CD4-positive, alpha-beta T cell treated with Interleukin-4 for 1 hour (primary cell): ENCODE measurements at regions not wholly inside any gene's neighbourhood (a gene's known extent, or its start where the extent isn't known, plus 50 kb on each side); places are given as distances from the start of the nearest gene placed in this dataset.
"Not testable (repeated sequence)": the region's sequence is repeated elsewhere in the genome, so short reads cannot be mapped to it uniquely, and the experiment has no call there.

Source experiments
- DNase-seq, 2 donors: peaks; one replicate each; pipeline ENCODE4 v3.0.0-alpha.2; 2020 to 2022

DNA sequence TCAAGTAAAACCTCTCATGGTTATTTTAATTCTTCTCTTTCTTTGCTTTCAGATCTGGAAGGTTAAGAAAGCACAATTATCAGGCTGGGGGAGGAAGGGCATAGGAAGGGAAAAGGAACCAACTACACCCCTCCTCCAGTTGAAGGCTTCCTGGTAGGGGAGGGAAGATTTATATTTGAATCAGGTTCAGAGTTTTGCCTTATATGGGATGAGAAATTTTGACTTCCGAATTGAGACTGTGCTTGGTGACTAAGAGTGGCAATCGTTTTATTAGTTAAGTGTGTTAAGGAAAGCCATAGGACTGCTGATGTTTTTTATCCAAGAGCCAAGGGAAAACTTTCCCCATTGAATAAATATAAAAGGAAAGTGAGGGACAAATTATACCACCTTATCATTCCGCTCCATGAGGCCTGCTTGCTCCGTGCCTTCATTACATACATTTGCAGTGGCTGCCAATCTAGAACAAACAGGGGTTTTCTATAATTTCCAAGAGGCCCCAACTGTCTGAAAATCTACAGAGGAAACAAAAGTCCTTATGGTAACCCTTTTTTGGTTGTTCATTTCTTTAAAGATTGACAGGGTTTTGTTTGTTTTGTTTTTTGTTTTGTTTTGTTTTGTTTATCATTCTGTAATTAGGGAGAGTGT, 115.7 kb upstream of the EPB41L4A start:
- DNase-seq = no peak

DNA sequence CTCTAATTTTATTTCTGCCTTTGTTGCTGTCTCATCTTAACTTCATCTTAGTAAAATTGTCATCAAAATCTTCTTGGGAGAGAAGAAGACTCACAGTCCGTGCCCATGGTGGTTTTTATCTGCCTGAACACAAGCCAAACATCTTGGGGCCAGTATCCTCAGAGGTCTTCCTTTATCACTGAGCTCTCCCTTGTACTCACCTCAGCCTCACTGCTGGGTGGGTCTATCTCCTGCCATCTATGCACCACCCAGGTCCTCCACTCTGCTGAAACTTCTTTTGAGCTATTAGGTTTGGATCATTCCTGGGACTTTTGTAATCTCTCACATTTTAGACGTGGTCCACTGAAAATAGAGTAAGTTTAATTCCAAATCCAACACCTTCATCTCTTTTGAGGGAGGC, 116.3 kb upstream of the EPB41L4A start:
- no peak for DNase-seq

DNA sequence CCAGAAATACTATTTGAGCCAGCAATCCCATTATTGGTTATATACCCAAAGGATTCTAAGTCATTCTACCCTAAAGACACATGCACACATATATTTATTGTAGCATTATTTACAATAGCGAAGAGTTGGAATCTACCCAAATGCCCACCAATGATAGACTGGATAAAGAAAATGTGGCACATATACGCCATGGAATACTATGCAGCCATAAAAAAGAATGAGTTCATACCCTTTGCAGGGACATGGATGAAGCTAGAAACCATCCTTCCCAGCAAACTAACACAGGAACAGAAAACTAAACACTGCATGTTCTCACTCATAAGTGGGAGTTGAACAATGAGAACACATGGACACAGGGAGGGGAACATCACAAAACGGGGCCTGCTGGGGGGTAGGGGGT, 125.5 kb upstream of the EPB41L4A start:
- not testable (repeated sequence) for DNase-seq

DNA sequence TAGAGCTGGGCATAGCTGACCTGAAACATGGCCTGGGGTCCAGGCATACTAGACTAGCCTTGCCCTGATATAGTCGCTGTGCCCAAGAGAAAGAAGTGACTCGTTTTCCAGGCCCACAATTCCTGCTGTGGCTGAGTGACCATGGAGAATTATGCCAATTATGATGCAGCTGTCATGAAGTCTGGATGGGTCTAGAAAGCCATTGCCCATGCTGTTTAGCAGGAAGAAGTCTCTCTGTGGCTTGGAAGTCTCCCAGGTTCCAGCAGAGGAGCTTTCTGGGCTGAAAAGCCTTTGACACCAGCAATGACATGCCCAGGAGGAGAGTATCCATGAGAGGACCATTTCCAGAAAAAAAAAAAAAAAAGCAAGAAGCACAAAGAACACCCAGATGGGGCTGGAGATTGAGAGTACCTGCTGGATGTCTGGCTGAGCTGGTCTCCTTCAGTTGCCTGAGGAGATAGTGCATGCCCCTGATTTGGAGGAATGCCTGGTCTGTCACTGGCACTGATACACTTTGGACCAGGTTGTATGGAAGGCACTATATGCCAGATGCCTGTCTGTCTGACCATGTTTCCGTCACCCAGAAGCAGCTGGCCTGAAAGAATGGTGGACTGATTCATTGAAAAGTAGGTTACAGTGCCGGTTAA, 128.0 kb upstream of the EPB41L4A start:
- DNase-seq = no peak

DNA sequence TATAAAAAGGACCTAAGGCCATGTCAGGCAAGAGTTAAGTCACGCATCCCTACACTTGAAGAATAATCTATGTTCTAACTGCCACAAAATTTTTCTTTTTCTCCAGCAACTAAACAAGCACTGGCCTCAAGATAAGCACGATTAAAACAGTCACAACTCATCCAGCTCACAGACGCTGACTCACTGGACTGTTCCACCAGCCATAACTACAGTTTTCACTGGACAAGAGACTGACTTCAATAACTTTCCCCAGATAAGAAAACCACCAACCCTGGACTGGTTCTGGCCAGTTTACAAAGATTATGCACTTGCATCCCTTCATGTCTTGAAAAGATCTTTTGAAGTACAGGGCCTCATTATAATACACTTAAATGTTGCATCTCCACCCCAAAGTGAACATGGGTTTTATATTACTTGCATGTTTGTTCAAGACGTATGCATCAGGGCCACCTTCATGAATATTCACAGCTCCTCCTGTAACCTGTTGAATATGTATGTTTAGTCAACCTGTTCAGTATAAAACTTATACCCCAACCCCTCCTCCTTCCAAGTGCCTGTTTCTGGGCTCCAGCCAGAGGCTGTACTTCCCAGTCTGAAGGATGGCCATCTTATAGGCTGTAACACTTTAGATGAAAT, 129.3 kb upstream of the EPB41L4A start:
- DNase-seq = no peak

DNA sequence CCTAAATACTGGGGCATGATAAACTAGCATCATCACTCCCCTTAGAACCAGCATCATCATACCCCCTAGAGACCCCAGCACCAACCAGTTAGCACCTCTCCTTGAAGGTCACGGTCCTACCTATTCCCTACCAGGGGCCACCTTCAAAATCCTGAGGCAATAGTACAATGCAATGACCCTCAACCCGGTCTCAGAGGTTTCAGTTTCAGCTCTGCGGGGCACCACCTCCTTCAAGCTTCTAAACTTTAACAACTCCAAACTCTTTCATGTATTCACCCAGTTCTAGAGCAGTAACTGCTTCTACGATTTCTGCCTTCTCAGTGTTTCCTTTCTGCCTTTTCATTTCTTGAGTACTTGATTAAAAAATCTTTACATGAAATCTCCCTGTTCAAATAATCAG, 130.1 kb upstream of the EPB41L4A start:
- no peak for DNase-seq

DNA sequence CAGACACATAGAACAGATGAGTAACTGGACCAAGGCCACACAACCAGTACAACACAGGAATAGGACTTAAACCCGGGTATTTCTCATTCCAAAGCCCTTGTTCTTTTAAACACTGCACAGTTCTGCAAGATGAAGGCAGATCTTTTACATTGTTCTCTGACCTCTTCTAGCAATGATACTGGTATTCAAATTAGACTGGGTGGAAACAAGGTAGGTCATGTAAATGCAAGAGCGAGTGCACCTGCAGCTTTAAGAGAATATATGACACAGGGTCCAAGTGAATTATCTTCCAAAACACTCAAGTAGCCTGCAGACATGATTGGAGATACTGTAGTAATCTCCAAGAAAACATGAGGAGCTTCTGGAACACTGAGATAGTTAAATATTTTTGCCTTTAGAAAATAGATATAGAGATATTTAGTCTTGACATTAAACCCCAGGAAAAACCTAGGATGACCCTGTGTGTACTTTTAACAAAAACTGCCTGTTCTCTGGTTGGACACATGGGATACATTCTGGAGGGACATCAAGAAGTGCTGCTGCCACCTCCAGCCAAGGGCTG, 130.6 kb upstream of the EPB41L4A start:
- no peak for DNase-seq

DNA sequence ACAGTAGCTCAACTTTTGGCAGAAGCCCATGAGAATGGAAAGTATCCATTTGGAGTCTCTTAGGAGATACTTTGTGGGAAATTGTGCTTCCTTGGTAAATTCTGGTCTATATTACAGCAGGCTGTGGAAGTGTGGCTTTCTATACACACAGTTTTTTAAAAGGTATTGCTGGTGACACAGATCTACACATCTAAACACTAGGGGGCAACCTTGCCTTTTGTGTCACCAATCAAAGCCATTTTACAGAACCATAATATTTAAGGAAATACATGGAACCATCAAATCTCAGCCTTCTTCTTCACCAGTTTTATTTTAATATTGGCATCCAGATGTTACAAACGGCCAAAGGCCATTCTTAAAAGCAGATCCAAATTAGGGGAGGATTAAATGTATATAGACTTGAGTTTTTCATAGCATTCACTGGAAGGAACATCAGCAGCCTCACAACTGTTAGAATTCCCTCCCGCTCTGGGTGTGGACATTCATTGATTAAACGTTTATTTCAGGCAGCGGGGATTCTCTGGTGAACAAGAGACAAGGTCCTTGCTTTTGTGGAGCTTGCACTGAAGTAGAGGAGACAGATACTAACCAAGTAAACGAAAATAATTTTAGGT, 132.4 kb upstream of the EPB41L4A start:
- DNase-seq = peak; percentile 34 to 69

DNA sequence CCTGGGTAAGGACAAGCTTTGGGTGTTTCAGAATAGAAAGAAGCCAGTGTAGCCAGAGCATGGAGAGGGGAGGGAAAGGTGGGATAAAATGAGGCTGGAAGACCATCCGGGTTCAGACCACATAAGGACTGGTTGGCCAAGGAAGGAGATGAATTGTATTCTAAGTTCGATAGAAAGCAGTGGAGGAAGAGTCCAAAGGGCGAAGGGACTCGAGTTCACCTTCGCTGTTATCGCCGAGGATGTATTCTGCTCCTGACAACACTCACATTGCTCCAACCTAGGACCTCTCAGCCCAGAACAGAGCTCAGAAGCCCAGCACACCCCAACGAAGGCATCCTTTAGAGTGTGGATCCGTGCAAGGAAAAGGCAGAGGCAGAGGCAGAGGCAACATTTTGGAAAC, 133.1 kb upstream of the EPB41L4A start:
- DNase-seq = no peak

DNA sequence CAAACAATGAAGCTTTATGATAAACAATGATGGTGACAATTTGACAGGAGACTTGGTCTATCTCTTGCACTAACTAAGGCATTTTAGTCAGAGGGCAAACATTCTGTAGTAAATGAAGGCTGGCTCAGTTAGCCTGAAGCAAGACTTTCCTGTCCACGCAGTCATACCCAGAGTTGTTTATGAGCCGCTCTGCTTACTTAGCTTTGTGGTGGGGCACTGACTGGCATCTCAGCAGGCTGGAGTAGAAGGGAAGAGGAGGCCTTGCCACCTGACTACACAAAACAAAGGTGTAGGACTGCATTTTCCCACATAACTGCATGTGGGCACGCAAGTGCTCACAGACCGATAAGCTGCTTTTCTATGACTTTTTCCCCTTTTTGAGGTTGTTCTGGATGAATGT, 133.7 kb upstream of the EPB41L4A start:
- no peak for DNase-seq

DNA sequence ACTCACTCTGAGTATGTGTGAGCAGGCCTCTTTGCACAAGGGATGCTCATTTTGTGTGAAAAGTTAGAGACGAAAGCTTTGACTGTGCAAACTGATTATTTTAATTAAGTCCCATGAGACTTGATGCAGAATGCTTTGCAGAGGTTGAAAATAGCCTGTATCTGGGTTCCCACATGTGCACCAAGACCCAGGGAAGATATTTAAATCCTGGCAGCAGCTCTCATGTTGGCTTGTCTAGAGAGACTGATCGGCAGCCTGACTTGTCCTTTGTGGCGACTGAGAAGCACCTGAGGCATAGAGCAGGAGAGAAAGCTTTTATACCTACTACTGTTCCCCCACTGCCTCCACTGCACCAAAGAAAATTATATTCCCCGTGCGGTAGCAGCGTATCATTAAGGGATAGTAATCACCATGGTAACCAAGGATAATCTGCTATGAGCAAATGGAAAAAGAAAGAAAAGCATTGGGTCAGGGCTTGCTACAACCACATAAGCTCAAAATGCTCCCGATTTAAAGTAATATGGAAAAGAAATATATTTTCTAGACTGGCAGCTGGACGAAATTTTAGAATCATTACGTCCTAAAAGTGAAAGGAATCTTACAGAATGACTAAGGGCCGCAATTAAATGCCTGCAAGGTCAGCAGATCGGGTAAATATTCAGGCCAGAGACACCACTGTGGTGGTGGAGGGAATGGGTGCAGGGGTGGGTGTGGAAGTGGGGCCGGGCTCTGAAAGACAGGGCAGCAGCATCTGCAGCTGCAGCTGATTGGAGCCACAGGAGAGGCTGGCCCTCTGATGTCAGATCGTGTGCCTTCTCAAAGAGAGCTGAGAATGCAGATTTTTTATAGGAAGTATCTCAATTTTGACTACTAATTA, 135.3 kb upstream of the EPB41L4A start:
- DNase-seq = no peak

DNA sequence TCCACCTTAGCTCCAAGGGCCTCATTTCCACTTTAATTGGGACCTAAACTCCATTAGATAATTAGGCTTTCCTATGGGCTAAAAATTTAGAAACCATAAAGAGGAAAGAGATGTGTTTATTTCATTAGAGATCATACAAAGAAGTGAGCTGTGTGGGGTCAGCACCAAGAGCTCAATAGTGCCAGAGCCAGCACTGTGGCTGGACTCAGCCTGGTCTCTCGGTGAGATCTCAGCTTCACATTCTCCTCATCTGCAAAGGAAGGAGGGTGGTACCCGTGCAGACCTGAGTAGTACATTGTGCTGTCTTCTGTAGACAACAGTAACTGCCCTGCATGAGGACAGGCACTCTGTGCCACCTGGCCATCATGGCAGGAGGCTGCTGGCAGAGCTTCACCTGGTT, 136.1 kb upstream of the EPB41L4A start:
- DNase-seq = no peak

DNA sequence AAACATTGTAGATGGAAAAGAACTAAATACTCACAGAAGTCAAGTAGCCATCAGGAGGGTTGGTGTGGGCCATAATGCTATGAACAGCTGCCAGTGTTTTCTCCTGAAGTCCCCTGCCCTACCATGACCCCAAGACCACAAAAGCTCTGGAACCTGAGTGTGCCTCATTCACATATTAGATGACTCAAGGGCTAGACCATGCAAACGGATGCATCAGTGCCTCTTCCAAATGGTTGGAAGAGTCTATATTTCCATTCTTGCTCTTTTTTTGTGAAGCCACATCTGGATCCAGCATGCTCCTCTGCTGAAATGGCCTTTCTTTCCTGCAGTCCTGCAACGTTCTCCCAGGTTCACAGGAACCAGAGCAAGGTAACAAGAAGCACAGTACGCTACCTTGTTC, 136.6 kb upstream of the EPB41L4A start:
- no peak for DNase-seq

DNA sequence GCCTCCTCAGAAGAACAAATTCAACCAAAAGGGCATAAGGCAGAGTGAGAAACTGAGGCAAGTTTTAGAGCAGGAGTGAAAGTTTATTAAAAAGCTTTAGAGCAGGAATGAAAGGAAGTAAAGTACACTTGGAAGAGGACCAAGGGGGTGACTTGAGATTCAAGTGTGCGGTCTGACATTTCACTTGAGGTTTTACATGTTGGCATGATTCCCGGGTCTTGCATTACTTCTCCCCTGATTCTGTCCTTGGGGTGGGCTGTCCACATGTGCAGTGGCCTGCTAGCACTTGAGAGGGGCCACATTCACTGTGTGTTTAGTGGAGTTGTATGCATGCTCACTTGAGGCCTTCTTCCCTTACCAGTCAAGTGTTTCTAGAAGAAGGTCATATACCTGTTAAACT, 140.4 kb upstream of the EPB41L4A start:
- DNase-seq = not testable (repeated sequence)

DNA sequence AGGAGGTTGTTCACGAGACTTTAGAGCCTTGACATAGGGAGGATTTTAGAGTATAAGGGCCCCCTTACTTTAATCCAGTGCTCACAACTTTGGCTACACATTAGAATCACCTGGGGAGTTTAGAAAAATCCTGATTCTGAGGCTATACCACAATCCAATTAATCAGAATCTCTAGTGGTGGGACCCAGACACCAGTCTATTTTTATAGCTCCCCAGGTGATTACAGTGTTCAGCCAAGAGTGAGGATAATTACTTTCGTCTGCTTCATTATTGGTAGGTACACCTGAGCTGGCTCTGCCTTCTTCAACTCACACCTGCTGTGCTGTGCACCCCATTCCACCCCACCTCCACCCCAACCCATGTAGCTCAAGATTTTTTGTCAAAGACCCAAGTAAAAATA, 141.3 kb upstream of the EPB41L4A start:
- no peak for DNase-seq

DNA sequence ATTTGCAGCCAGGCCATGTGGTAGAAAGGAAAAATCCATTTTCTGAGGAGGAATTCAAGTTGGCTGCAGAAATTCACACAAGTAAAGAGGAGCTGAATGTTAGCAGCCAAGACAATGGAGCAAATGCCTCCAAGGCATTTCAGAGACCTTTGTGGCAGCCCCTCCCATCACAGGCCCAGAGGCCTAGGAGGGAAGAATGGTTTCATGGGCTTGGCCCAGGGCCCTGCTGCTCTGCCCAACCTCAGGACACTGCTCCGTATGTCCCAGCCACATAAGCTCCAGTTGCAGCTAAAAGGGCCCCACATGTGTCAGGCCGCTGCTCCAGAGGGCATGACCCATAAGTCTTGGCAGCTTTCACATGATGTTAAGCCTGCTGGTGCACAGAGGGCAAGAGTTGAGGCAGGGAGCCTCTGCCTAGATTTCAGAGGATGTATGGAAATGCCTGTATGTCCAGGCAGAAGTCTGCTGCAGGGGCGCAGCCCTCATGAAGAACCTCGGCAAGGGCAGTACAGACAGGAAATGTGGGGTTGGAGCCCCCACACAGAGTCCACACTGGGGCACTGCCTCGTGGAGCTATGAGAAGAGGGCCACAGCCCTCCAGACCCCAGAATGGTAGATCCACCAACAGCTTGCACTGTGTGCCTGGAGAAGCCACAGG, 144.2 kb upstream of the EPB41L4A start:
- no peak for DNase-seq

DNA sequence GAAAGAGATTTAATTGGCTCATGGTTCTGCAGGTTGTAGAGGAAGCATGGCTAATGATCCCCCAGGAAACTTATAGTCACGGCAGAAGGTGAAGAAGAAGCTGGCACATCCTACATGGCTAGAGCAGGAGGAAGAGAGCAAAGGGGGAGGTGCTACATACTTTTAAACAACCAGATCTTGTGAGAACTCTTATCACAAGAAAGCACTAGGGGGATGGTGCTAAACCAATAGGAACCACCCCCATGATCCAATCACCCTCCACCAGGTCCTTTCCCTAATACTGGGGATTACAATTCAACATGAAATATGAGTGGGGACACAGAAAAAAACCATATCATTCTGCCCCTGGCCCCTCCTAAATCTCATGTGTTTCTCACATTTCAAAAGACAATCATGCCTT, 147.2 kb upstream of the EPB41L4A start:
- no peak for DNase-seq

DNA sequence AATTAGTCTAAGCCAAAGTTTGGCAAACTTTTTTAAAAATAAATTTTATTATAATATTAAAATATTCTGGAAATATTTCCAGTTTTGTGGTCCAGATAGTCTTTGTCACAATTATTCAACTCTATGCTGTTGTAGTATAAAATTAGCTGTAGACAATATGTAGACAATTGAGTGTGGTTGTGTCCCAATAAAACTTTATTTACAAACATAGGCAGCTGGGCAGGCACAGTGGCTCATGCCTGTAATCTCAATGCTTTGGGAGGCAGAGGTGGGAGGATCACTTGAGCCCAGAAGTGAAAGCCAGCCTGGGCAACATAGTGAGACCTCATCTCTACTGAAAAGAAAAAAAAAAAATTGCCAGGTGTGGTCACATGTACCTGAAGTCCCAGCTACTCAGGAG, 150.5 kb upstream of the EPB41L4A start:
- DNase-seq = no peak

DNA sequence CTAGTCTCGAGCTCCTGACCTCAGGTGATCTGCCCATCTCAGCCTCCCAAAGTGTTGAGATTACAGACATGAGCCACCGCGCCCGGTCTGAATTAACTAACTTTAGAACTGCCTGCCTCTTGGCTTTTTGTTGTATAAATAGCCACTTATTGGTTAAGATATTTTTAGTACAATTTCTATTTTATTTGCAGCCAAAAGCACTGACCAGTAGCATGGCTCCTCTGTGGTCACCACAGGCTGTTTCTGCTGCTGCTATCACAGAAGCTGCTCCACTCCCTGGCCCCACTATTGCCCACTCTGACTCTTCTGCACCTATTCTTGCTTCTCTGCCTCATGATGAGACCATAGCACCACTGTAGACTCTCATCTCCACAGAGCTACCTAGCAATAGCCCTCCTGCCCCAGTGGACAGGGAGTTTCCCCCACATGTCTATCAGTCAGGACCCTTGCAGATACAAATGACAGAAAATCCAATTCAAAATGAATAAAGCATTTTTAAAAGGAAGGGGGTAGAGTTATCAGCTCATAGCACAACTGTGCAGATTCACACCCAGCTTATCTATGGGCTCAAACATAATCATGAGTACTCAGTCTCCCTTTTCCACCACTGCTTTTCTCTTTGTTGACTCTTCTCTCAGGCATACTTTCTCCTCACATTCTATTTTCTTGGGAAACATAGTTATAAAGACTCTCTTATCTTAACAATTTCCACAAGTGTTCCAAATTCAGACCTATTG, 151.8 kb upstream of the EPB41L4A start:
- no peak for DNase-seq

DNA sequence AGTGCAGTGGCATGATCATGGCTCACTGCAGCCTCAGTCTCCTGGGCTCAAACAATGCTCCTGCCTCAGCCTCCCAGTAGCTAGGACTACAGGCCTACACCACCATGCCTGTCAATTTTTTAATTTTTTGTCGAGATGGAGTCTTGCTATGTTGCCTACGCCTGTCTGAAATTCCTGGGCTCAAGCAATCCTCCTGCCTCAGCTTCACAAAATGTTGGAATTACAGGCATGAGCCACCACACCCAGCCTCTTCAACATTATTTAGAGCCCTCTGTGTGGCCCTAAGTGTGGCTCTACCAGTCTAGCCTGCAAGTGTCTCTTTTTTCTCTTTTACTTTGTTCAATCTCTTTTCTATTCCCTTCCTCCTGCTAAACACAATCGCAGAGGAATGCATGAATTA, 154.4 kb upstream of the EPB41L4A start:
- no peak for DNase-seq

DNA sequence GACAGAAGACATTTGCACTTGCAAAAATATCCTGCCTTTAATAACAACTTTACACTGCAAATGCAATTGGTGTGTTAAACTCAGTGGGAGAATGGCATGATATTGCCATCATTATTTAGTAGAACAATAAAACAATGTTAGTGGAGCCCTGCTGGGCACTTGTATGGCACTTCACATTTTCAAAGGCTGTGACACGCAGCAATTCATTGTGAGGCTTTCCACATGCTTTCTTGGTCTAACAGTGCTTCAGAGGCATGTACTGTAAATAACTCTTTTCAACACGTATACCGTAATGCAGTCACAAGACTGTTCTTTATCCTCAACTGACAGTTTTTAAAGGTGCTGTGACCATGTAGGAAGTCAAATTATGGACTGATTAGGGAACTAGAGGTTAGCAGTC, 155.5 kb upstream of the EPB41L4A start:
- DNase-seq = no peak
